MM.1S (cell line): ENCODE measurements at regions not wholly inside any gene's neighbourhood (a gene's known extent, or its start where the extent isn't known, plus 50 kb on each side); places are given as distances from the start of the nearest gene placed in this dataset.
A peak's percentile ranks its signal among the peaks of the same experiment; 100 is the strongest.

ENCODE experiments used
- DNase-seq: peaks from one replicate; pipeline ENCODE4 v3.0.0-alpha.2; 2015
- H2AFZ ChIP-seq: fragments of 300-600 bp; sonication (generic); 2 replicates; pipeline ENCODE4 v1.6.0; 2016; ENCODE audit warnings: antibody characterized with exemption, low read length
- H3F3A ChIP-seq: fragments of 300-600 bp; sonication (generic); 2 replicates; pipeline ENCODE4 v1.6.1; 2016; ENCODE audit warnings: mild to moderate bottlenecking, antibody characterized with exemption, low read length, moderate library complexity, mixed read lengths; ENCODE audit not compliant: insufficient read depth
- H3K27ac ChIP-seq: fragments of 300-600 bp; sonication (generic); 2 replicates; pipeline ENCODE4 v1.5.1; 2016; ENCODE audit warnings: mild to moderate bottlenecking, low read length
- H3K27me3 ChIP-seq: fragments of 300-600 bp; sonication (generic); replicated peaks from 2 replicates; pipeline ENCODE4 v1.6.0; 2016; ENCODE audit warnings: low read length; ENCODE audit not compliant: insufficient read depth
- H3K36me3 ChIP-seq: fragments of 300-600 bp; sonication (generic); replicated peaks from 2 replicates; pipeline ENCODE4 v1.6.1; 2016; ENCODE audit warnings: mild to moderate bottlenecking, low read length, mixed read lengths; ENCODE audit not compliant: insufficient read depth
- H3K4me1 ChIP-seq: fragments of 300-600 bp; sonication (generic); 2 replicates; pipeline ENCODE4 v1.6.1; 2016; ENCODE audit warnings: low read length, mixed read lengths
- H3K4me2 ChIP-seq: fragments of 300-600 bp; sonication (generic); 2 replicates; pipeline ENCODE4 v1.6.0; 2016; ENCODE audit warnings: low read depth, low read length
- H3K4me3 ChIP-seq: fragments of 300-600 bp; sonication (generic); 2 replicates; pipeline ENCODE4 v1.5.1; 2016; ENCODE audit warnings: low read length, mixed read lengths
- H3K79me2 ChIP-seq: fragments of 300-600 bp; sonication (generic); 2 replicates; pipeline ENCODE4 v1.6.1; 2016; ENCODE audit warnings: mixed run types, low read length, mixed read lengths
- H3K9ac ChIP-seq: fragments of 300-600 bp; sonication (generic); 2 replicates; pipeline ENCODE4 v1.6.1; 2016; ENCODE audit warnings: low read length, mixed read lengths
- H3K9me2 ChIP-seq: fragments of 300-600 bp; sonication (generic); replicated peaks from 2 replicates; pipeline ENCODE4 v1.6.1; 2016; ENCODE audit warnings: mild to moderate bottlenecking, low read length, mixed read lengths; ENCODE audit not compliant: insufficient read depth
- H3K9me3 ChIP-seq: fragments of 300-600 bp; sonication (generic); replicated peaks from 2 replicates; pipeline ENCODE4 v1.6.1; 2016; ENCODE audit warnings: mild to moderate bottlenecking, low read length, mixed read lengths; ENCODE audit not compliant: insufficient read depth
- H4K20me1 ChIP-seq: fragments of 300-600 bp; sonication (generic); 2 replicates; pipeline ENCODE4 v1.6.1; 2016; ENCODE audit warnings: mild to moderate bottlenecking, low read length, moderate library complexity, mixed read lengths; ENCODE audit not compliant: insufficient read depth
- EZH2 ChIP-seq: fragments of 300-600 bp; sonication (generic); optimal IDR thresholded peaks from 2 replicates; pipeline ENCODE3; 2017; ENCODE audit warnings: low read depth, mild to moderate bottlenecking, antibody characterized with exemption, low read length, mixed read lengths
- EZH2phosphoT487 ChIP-seq: fragments of 300-600 bp; sonication (generic); IDR thresholded peaks from 2 replicates; pipeline ENCODE4 v1.6.1; 2018; ENCODE audit warnings: antibody characterized with exemption, low read length
- TF ChIP-seq, protein P1 (sequence below): fragments of 300-600 bp; sonication (generic); IDR thresholded peaks from 2 replicates; pipeline ENCODE4 v1.5.1; 2016; ENCODE audit warnings: antibody characterized with exemption, low read length, mixed read lengths

DNA sequence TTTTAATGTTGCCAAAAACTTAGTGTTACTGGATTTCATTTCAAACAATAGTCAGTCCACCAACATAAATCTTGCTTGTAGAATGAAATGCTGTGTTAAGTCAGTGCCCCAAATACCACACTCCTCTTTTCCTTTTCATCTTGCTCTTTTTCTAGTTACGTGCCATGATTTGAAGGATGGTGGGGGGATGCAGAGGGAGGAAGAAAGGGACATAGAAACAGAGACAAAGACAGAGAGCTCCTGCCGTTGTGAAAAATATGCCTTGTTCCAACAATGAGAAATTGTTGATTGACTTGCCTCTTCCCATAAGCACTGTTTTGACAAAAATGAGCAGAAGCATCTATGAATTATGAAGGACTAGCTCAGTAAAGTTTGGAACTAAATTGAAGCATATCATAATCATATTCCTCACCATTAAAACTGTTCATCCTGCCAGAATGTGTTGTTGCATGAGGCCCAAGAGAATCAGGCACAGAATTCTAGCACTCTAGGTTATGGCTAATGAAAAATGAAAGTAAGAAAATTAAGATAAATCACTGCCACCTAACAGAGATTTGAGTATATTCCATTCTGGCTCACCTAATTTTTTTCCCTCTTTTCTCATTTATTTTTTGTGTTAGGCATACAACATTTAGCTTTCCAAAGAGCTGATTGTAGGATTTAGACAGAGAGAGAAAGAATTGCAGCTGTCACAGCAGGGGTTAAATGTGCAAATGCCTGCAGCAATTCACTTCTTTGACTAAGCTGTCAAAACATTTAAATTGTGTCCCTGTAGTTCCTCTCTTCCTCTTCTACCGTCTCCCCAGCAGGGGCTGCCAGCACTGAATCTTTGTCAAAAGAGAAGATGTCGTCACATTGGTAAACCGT, 111.6 kb upstream of the PTPN13 start:
- no peaks in the 10 kb centered on the region for H3K9me2 ChIP-seq
- no peaks in the 10 kb centered on the region for H4K20me1 ChIP-seq
- H3K79me2 ChIP-seq: no peaks in the 10 kb centered on the region
- H2AFZ ChIP-seq: no peak overlapping the region
- peaks cover 13% of the 10 kb centered on the region for H3K4me1 ChIP-seq
- TF ChIP-seq EZH2: no peak
- peaks cover 4% of the 10 kb centered on the region; the same call in 1 of the 2 replicates for H3K27me3 ChIP-seq
- H3K36me3 ChIP-seq: no peaks in the 10 kb centered on the region
- no peak overlapping the region for H3K4me3 ChIP-seq
- DNase-seq: no peak
- H3K9me3 ChIP-seq: no peaks in the 10 kb centered on the region
- H3K9ac ChIP-seq: no peak overlapping the region
- no peak overlapping the region for H3K27ac ChIP-seq
- H3F3A ChIP-seq: no peaks in the 10 kb centered on the region
- no peak overlapping the region for H3K4me2 ChIP-seq

DNA sequence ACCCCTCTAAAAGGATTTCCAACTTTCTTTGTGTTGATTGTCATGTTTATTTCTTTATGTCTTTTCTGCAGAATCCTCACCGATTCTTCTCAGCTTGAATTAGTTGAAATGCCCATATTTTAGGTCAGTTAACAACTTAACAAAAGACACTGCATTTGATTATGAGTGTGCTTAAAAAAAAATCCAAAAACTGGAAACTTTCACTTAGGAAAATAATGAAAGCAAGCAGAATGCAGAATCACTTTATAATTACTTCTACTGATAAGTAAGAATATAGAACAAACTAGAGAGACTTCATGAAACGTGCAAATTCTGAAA, 111.0 kb upstream of the PTPN13 start:
- peaks cover 13% of the 10 kb centered on the region for H3K4me1 ChIP-seq
- no peak overlapping the region for H3K27ac ChIP-seq
- no peaks in the 10 kb centered on the region for H4K20me1 ChIP-seq
- no peak overlapping the region for H2AFZ ChIP-seq
- TF ChIP-seq EZH2 (no peak), EZH2phosphoT487 (no peak)
- TF ChIP-seq, protein P1, sequence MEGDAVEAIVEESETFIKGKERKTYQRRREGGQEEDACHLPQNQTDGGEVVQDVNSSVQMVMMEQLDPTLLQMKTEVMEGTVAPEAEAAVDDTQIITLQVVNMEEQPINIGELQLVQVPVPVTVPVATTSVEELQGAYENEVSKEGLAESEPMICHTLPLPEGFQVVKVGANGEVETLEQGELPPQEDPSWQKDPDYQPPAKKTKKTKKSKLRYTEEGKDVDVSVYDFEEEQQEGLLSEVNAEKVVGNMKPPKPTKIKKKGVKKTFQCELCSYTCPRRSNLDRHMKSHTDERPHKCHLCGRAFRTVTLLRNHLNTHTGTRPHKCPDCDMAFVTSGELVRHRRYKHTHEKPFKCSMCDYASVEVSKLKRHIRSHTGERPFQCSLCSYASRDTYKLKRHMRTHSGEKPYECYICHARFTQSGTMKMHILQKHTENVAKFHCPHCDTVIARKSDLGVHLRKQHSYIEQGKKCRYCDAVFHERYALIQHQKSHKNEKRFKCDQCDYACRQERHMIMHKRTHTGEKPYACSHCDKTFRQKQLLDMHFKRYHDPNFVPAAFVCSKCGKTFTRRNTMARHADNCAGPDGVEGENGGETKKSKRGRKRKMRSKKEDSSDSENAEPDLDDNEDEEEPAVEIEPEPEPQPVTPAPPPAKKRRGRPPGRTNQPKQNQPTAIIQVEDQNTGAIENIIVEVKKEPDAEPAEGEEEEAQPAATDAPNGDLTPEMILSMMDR: no peak
- H3K4me2 ChIP-seq: no peak overlapping the region
- H3K9ac ChIP-seq: no peak overlapping the region
- H3K9me3 ChIP-seq: no peaks in the 10 kb centered on the region
- no peaks in the 10 kb centered on the region for H3K79me2 ChIP-seq
- peaks cover 4% of the 10 kb centered on the region; the same call in 1 of the 2 replicates for H3K27me3 ChIP-seq
- no peaks in the 10 kb centered on the region for H3F3A ChIP-seq
- no peaks in the 10 kb centered on the region for H3K36me3 ChIP-seq
- no peak overlapping the region for H3K4me3 ChIP-seq
- no peaks in the 10 kb centered on the region for H3K9me2 ChIP-seq
- no peak for DNase-seq

GRCh38 chr4:86483773-86484172, 110.3 kb upstream of the PTPN13 start:
- H3K27ac ChIP-seq: no peak overlapping the region
- no peaks in the 10 kb centered on the region for H4K20me1 ChIP-seq
- no peak overlapping the region for H3K4me3 ChIP-seq
- H3K9me2 ChIP-seq: no peaks in the 10 kb centered on the region
- no peak for DNase-seq
- H3K36me3 ChIP-seq: no peaks in the 10 kb centered on the region
- no peak overlapping the region for H2AFZ ChIP-seq
- H3K9me3 ChIP-seq: no peaks in the 10 kb centered on the region
- no peak overlapping the region for H3K4me2 ChIP-seq
- H3K9ac ChIP-seq: no peak overlapping the region
- H3K27me3 ChIP-seq: peaks cover 4% of the 10 kb centered on the region; the same call in 1 of the 2 replicates
- TF ChIP-seq EZH2 (no peak), EZH2phosphoT487 (no peak)
- TF ChIP-seq, protein P1: no peak
- no peaks in the 10 kb centered on the region for H3F3A ChIP-seq
- H3K79me2 ChIP-seq: no peaks in the 10 kb centered on the region
- H3K4me1 ChIP-seq: peaks cover 13% of the 10 kb centered on the region

DNA sequence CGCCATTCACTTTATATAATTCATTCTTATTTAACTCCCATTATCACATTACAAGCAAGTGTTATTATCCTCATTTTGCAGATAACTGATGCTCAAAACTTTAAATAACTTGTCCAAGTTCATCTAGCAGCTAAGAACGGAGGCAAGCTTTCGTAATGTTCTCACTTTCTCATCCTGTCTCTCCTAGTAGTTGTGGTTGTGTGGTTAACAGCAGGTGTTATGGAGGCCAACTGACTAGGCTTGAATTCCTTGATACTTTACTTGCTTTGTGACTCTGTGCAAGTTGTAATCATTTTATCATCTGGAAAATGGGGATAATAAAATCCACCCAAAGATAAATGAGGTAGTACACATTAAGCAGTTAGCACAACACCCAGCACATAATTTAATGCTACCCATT, 109.9 kb upstream of the PTPN13 start:
- TF ChIP-seq EZH2phosphoT487 (no peak), EZH2 (no peak)
- TF ChIP-seq, protein P1: no peak
- Histone ChIP-seq H3K27ac (no peak overlapping the region), H3K9me2 (no peaks in the 10 kb centered on the region), H3F3A (no peaks in the 10 kb centered on the region), H3K9ac (no peak overlapping the region), H3K4me2 (peak overlapping the region; percentile 12; the same call in 1 of the 2 replicates), H2AFZ (no peak overlapping the region), H4K20me1 (no peaks in the 10 kb centered on the region), H3K4me3 (no peak overlapping the region), H3K79me2 (no peaks in the 10 kb centered on the region), H3K36me3 (no peaks in the 10 kb centered on the region), H3K4me1 (peaks cover 13% of the 10 kb centered on the region), H3K27me3 (peaks cover 4% of the 10 kb centered on the region; the same call in 1 of the 2 replicates), H3K9me3 (no peaks in the 10 kb centered on the region)
- peak; percentile 84 for DNase-seq
